SH-SY5Y (cell line): ENCODE measurements at regions not wholly inside any gene's neighbourhood (a gene's known extent, or its start where the extent isn't known, plus 50 kb on each side); places are given as distances from the start of the nearest gene placed in this dataset.

Experiments
- GATA2 ChIP-seq: IDR thresholded peaks from 2 replicates; pipeline ENCODE4 v1.6.1; 2011; ENCODE audit warnings: mild to moderate bottlenecking, low read depth, low read length
- GATA3 ChIP-seq: IDR thresholded peaks from 2 replicates; pipeline ENCODE4 v1.6.1; 2011; ENCODE audit warnings: low read depth, mild to moderate bottlenecking, low read length, moderate library complexity

DNA sequence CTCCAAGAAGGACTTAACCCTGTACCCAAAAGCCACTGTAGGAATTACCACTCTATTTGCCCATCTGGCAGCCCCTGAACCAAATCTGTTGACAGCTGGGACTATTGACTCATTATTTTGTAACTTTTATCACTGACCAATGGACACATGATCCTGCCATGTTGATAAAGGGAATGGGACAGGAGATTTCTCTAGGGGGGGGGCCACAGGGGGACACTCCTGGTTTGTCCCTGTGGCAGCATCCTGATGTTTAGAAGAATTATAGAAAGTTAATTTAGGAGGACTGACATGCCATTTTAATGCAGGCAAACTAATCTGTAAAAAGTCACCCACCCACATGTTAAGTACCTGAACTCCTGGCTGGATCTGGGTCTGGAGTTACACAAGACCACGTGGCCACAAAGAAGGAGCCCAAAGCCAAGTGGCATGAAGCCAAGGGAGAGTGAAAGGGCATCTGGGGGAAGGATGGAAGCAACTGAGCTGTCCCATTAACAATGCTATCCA lies 558.1 kb downstream of the ETS1 start:
- TF ChIP-seq GATA3 (no peak), GATA2 (no peak)
